A172 (cell line): ENCODE measurements at regions not wholly inside any gene's neighbourhood (a gene's known extent, or its start where the extent isn't known, plus 50 kb on each side); places are given as distances from the start of the nearest gene placed in this dataset.

Experiments used
- DNase-seq: peaks from one replicate; pipeline ENCODE4 v3.0.0-alpha.2; 2015; ENCODE audit warnings: low spot score

- DNase-seq = no peak
Observed at GRCh38 chrX:150163956-150164726, 199.0 kb upstream of the MAMLD1 start.

- no peak for DNase-seq
Observed at GRCh38 chrX:150164971-150165600, 198.0 kb upstream of the MAMLD1 start.

GRCh38 chrX:150165776-150166610 lies 197.1 kb upstream of the MAMLD1 start:
- DNase-seq = no peak

DNA sequence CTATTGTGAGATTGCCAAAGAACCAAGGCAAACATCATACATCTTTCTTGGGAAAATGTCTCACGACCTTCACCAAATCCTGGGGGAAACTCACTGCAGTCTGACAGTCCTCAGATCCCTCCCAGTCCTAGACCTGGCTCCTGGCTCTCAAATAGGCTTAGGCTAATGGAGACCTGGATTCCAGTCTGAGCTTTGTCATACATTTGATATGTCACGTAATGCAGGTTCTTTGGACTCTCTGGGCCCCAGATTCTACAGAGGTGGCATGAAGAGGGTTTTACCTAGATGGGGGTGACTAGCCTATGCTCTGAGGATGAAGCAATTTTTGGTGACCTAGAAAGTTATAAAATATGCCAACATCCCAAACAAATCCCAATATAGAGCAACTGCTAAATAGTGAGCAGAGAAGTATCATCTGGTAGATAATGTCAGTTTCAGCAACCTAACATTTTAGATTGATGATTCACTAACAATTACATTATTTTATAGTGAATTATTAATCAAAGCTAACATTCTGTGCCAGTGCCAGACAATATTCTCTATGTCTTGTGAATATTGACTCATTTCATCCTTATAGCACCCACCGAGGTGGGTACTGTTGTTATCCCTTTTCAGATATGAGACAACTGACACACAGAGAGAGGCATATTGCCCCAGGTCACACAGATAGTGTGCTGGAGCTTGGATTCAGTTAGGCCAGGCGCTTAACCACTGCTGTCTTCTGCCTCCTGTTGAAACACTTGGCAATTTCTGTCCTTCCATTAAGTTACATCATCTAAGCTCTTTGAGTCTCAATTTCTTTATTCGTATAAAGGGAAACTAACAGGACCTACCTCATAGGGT lies 195.4 kb upstream of the MAMLD1 start:
- DNase-seq = no peak

DNA sequence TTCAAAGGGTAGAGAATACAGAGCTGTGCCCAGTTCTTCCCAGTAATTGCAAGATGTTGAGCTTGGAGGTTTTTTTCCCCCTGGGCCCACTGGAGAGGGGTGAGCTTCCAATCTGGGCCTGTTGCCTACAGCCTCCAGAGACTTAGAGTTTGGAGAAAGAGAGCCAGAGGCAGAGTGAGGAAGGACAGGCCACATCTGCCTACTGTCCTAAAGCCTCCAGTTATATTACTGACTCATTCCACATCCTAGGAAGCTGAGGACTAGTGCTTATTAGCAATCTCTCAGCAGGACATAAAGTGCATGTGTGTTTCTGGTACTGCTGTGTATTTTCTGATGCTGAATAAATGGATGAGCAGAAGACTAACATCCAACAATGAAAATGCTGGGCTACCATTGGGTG lies 181.0 kb upstream of the MAMLD1 start:
- no peak for DNase-seq

DNA sequence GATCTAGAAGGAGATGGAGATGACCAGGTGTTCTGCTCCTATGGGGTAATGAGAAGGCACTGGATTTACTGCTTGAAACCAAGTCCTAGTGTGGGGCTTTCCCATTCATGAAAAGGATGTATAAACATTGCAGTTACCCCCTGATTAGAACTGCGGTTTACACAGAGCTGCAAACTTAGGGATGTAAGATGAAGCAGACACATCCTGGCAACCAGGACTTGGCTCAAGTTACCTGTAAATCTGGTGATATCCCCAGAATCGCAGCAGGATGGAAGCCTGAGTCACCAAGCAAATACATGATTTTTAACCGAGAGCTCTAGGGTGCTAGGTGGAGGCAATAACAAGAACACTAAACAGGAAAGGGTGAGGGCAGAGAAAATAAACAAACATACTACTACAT lies 178.6 kb upstream of the MAMLD1 start:
- DNase-seq = peak; percentile 81

- no peak for DNase-seq
Observed at GRCh38 chrX:150185766-150186165, 177.4 kb upstream of the MAMLD1 start.

- DNase-seq = no peak
Observed at GRCh38 chrX:150192816-150193215, 170.3 kb upstream of the MAMLD1 start.

GRCh38 chrX:150196285-150196684 lies 166.8 kb upstream of the MAMLD1 start:
- no peak for DNase-seq

DNA sequence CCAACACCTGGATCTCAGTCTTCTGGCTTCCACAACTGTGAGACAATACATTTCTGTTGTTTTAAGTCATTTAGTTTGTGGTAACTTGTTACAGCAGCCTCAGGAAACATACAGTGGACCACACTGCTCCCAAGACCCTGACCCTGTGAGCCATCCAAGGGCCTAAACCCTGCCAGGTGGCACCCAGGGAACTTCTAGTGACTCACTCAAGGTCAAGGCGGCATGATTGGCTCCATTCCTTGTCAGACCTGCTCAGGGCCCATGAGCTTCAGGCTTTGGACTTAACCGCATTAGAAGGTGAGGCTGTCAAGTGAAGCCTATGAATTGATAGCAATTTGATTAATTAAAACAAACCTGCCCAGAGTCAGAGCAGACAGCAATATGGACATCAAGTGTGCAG lies 165.7 kb upstream of the MAMLD1 start:
- no peak for DNase-seq

GRCh38 chrX:150198776-150199175 lies 164.3 kb upstream of the MAMLD1 start:
- DNase-seq = peak; percentile 75

DNA sequence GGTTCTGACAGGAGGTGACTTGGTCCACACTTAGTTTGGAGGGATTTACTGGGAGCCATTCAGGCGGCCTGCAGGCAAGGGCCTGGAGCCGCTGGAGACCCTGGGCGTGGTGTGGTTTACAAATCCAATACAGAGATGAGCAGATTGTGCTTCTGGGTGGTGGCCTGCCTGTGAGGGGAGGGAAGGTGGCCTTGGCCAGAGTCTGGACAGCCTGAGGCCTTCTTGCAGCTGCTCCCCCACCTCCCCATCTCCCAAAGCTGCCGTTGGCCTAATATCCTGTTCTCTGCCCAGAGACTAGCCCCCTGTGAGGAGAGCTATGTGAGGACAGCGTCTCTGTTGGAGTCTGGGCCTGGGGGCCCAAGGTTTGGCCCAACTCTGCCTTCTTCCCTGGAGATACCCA lies 163.9 kb upstream of the MAMLD1 start:
- DNase-seq = no peak

GRCh38 chrX:150199803-150200202 lies 163.3 kb upstream of the MAMLD1 start:
- DNase-seq = peak; percentile 25

GRCh38 chrX:150200361-150200760 lies 162.8 kb upstream of the MAMLD1 start:
- DNase-seq = no peak

GRCh38 chrX:150200820-150201287 lies 162.3 kb upstream of the MAMLD1 start:
- DNase-seq = peak; percentile 100

- no peak for DNase-seq
Observed at GRCh38 chrX:150201391-150201790, 161.7 kb upstream of the MAMLD1 start.

DNA sequence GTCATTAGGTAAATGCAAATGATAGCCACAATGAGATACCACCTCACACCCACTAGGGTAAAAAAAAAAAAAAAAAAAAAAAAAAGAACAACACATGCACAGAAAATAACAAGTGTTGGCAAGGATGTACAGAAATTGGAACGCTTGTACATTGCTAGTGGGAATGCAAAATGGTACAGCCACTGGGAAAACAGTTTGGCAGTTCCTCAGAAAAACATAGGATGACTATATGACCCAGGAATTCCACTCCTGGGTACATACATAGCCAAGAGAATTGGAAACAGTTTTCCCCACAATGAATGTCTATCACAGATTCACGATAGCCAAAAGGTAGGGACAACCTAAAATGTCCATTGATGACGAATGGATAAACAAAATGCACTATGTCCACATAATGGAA lies 161.3 kb upstream of the MAMLD1 start:
- peak; percentile 42 for DNase-seq

DNA sequence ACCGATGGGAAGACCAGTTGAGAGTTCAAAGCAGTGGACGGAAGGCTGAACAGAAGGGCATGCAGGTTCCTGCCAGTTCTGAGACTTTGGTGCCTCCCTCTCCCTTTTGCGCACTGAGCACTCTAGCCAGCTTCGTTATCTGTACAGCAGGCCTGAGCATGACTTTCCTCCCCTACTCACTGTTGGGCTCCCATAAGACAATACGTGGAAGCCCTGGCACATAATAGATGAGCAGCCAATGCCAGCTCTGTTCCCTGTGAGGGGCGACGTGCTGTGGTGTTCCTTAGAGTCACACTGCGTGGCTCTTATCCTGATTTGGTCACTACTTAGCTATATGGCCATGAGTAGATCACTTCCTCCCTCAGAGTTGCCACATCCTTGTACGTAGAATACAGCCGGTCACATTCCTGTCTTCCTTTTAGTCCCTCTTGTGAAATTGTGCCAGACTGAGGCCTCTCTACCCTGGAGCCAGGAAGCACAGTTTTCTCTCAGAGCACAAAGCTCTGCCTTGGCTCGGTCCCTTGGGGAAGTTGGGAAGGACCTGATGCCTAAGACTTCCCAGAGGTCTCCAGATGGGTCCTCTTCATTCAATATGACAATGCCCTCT lies 160.4 kb upstream of the MAMLD1 start:
- DNase-seq = no peak

- DNase-seq = no peak
Observed at GRCh38 chrX:150203248-150203645, 159.9 kb upstream of the MAMLD1 start.

GRCh38 chrX:150205011-150205410 lies 158.1 kb upstream of the MAMLD1 start:
- no peak for DNase-seq

GRCh38 chrX:150207733-150208132 lies 155.4 kb upstream of the MAMLD1 start:
- DNase-seq = no peak
